NOMO-1 treated with dmso at 0.1 percent for 144 hours (cell line): ENCODE measurements at regions not wholly inside any gene's neighbourhood (a gene's known extent, or its start where the extent isn't known, plus 50 kb on each side); places are given as distances from the start of the nearest gene placed in this dataset.

Source experiments
- DNase-seq: peaks from one replicate; lab custom pipeline; 2025; ENCODE audit not compliant: unreplicated experiment; lab: John Stamatoyannopoulos, UW

DNA sequence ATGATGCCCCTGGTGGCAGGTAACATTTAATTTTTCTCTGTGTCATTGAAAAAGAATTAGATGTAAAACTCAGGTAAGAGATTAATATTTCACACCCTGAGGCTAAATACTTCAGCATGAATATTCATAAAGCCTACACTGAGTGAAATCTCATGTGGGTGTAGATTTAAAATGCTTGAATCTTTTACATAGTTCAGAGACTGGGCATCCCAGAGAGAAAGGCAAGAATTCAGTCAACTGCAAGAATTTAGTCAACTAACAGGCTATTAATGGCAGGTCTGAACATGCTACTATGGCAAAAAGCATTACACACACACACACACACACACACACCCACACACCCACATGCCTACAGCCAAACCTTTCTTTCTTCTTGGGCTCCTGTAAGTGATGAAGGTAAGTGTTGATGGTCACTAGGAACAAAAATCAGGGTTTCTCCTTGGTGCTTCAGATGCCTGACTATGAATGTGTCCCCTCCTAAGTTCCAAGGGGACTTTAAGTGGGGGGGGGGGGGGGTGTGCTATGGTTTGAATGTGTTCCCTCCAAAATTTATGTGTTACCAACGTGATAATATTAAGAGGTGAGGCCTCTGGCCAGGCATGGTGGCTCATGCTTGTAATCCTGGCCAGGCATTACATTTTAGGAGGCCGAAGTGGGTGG is 63.7 kb upstream of the PSMD7 start:
- no peak for DNase-seq

DNA sequence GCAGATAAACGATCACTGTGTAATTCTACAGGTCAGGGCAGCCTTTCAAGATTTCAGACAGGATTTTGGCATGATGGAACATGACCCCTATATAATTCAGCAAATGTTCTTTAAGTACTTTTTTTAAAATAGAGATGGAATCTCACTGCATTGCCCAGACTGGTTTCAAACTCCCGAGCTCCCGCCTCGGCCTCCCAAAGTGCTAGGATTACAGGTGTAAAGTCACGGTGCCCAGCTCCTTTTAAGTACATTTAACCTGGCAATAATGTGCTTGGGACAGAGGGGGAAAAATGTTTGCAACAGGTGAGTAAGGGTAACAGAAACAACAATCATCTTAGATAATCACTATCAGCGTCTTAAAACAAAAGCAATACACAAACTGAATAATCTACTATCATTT is 66.5 kb upstream of the PSMD7 start:
- no peak for DNase-seq

DNA sequence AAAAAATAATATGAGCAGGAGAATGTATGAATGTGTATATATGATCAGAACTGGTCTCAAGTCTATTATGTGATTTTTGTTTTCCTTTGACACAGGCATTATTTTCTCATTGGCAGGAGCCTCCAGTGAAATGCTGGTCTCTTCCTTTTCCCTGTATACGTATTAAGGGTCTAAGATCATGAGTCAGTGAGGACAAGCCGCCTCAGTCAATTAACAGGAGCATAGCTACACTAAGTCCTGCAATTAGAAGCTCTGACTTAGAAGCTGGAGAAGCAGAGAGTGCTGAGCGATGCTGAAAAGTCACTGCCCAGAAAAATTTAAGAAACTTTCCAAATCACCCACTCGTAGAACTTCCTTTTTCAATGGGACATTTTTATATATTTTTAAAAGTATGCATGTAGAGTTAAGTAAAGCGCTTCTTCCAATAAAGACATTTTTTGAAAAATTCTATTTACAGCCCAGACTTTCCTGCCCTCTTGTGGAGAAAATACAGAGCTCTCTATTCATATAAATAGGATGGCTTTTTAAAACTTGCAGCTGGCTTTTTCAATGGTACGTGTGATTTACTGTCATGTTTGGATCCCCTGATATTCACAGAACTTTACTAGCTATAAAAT is 70.2 kb upstream of the PSMD7 start:
- peak; percentile 5 for DNase-seq

DNA sequence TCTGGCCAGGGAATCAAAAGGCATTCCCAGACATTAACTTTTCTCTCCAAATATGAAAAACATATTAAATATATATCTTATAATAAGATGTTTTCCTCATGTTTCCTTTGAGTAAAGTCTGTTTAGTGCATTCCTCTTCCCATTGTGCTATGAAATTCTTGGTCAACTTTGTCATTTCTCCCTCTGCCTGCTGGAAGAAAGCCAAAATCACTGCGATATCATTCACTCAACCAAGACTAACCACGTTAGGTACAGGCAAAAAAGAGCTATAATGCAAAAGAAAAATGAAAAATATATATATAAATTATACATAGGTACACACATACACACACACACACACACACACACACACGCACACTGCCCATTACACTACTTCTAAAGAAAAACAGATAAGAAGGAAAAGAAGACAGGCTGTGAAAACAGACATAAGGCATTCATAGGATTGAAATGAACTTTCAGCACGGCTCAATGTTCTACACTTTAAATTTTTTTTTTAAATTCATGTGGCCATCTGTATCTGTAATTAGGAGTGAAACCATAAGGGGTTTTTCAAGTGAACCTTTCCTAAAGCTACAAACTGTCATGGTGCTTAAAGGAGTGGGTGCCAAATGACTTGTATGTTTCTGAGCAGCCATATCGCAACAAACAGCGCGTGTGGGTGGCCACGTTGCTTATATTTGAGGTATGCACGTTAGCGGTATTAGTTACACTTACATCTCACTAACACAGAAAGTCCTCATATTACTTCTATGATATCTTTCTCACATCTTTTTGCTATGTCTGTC is 71.6 kb upstream of the PSMD7 start:
- no peak for DNase-seq

DNA sequence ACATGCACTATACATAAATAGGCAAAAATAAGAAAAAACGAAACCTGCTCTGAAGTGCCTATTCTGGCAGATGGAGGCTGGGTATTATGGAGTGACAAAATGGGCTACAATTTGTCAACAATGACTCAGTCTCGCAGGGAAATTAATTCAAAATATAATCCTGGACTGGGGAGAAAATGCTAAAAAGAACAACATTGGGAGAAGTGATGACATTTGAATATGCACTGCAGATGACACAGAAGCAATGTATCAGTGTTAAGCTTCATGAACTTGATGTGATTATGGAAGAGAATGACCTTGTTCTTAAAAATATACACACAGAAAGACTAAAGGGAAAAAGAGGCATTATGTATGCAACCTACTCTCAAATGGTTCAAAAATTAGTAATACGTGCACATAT is 74.8 kb upstream of the PSMD7 start:
- DNase-seq, result no peak

DNA sequence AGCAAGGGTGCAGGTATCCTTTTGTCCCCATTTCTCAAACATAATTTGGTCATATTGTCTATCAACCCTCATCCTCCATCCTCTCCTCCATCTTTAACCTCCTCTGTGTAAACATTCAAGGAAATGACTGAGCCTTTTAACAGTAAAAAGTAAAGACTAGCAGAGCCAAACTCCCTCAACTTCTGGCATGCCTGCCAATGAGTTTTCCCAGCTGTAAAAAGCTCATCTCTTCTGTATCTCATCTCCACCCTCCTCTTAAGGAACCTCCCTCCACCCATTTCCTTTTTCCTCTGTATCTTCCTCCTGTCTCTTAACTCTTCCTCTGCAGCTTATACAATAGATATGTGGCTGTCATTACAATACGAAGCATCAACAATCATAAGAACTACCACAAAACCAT is 76.9 kb upstream of the PSMD7 start:
- no peak for DNase-seq

DNA sequence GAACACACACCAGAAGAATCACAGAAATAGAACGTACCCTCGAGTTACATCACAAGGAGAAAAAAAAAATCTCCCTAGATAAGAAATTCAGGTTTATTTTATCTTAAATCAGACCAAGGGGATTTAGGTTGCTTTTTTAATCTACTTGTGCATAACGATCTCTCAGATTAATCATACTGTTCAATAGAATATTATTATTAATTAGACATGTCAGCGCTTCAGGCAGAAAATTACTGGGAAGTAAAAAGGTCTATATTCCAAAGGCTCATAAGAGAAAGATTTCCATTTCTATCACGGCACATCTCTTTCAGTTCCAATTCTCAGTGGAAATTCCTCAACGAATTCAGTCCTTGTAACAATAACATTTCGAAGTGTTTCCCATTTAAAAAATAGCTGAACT is 77.7 kb upstream of the PSMD7 start:
- DNase-seq, result no peak

DNA sequence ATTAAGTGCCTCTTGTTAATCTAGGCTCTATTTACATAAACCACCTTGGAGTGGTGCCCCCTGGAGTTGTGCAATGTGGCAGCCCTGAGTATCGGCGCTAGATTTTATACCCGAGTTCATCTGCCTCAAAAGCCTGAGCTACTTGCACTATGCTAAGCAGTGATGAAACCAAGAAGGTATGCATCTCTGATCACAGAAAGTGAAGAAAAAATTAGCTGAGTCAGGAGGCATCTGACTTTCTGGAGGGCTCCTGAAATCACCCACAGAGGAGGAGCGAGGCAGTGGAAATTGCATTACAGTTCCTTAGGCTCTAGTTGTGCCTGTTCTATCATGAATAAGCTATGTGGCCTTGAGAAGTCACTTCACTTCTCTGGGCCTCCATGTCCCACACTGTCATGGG is 80.3 kb upstream of the PSMD7 start:
- DNase-seq, result no peak

DNA sequence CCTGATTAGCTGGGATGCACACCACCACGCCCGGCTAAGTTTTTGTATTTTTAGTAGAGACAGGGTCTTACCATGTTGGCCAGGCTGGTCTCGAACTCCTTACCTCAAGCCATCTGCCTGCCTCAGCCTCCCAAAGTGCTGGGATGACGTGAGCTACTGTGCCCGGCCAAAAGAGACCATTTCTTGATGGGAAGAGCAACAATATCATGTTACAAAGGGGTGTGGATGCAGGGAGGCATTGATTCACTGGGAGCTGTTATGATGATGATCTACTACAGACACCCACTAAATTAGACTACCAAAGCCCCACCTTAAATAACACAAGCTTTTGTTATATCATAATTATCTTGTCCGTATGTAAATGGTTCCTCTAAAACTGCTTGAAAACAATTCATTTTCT is 81.4 kb upstream of the PSMD7 start:
- DNase-seq, result no peak

DNA sequence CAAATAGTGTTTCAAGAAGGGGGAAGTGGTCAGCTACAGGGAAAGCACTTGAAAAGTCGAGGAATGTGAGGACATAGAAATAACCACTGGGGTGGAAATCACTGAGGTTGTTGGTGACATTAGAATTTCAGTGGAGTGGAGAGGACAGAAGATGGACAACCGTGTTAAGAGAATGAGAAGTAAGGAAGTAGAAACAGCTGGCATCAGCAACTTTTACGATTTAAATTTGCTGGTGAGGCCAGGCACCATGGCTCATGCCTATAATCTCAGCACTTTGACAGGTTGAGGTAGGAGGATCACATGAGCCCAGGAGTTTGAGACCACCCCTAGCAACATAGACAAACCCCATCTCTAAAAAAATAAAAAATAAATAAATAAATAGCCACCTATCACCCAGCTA is 83.2 kb upstream of the PSMD7 start:
- no peak for DNase-seq

DNA sequence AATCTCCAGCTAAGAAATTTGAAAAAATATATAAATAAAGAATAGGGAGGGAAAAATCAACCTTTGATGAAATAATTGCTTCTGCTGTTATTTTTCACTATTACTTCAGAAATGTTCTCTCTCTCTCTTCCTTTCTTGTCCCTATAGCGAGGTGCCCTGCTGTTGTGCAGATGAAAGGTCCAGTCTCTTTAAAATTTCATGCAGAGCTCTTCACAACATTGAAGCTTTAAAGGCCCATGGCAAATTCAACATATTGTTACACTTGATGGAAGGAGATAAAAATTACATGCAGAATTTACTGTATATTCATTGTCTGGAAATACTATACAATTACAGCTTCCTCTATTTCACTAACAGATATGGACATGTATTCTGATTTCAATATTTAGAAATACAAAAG is 86.4 kb upstream of the PSMD7 start:
- DNase-seq, result no peak

DNA sequence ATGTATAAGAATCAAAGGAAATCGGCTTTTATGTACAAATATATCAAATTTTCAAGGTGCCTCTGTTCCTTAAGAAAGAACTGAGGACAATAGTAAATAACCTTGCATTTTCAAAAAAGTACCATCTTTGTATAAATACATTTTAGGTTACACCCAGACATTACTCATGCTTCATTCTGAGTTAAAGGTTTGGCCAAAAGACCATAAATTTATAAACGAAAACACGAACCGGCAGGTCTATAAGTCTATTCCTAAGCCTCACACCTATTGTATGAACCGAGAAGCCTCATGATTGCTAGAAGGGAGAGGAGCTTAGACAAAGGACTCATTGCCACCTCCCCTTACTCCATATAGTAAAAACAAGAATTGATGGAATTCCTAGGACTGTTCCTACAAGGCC is 94.6 kb upstream of the PSMD7 start:
- no peak for DNase-seq

DNA sequence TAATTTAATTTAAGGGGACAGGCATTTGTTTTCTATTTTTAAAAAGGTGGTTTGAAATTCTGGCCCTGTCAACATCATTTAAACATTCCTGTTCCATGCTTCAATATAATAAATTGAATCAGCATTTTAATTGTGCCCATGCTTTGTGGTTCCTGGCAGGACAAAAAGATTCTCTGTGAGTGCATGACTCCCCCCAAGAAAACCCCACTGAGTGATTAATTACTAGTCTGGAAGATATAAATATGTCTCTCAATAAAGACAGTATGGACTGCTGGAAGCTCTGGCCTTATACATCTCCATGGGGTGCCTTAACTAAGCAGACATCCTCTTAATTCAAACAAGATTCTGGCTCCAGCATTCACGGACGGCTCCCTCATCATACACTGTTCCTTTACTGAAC is 95.0 kb upstream of the PSMD7 start:
- DNase-seq, result no peak

DNA sequence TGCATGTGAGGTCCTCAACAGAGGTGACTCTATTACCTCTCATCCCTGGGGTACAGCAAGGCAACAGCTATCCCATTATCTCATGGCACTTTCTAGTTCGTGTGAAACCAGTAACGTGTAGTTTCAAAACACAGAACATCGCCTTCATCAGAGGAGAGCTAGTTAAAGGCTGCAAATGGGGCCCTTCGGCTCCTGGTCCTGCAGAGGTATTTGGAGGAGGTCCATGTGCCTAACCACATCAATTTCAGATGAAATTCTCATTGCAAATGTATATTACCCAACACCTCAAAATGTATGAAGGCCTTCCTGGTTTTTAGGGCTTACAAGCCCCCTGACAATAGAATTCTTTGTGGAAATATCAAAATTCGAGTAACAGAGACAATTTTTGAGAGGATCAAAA is 95.7 kb upstream of the PSMD7 start:
- no peak for DNase-seq

DNA sequence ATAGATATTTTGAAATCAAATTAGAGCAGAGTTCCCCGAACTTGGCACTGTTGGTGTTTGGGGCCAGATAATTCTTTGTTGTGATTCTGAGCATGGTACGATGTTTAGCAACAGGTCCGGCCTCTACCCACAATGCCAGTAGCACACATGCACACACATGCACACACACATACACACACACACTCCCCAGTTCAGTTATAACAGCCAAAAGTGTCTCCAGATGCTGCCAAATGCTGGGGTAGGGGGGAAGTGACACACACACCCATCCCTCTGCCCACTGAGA is 96.8 kb upstream of the PSMD7 start:
- DNase-seq, result no peak

DNA sequence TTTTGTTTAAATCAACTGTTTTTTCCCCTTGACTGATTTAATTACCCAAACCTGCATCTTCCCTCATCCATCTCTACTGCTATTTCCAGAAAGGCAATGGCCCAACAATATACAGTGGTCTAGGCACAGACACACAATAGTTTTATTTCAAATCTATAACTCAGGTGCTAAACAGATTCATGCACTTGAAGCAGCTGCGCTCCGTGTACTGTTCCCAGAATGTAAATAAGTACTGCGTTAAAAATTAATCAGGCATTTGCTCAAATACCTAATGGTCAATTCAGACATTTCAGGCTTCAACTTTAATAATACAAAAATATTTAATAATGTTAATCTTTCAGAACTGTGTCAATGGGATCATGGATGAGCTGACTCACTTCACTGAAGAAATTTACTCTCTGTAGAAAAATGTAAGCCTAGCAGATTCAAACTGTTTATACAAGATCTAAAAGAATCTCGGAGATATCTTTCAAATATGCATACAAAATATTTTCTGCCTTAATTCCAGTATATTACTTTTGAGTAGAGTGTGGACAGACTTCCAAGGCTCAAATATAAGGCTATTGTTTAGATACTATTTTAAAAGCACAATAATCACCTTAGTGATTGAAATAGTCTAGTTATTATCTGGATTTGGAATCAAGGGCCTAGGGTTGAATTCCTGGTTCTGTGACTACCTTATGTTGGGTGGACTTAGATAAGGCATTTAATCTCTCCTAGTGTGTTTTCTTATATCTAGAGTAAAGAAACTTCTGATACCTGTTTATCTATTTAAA is 97.4 kb upstream of the PSMD7 start:
- DNase-seq, result no peak

DNA sequence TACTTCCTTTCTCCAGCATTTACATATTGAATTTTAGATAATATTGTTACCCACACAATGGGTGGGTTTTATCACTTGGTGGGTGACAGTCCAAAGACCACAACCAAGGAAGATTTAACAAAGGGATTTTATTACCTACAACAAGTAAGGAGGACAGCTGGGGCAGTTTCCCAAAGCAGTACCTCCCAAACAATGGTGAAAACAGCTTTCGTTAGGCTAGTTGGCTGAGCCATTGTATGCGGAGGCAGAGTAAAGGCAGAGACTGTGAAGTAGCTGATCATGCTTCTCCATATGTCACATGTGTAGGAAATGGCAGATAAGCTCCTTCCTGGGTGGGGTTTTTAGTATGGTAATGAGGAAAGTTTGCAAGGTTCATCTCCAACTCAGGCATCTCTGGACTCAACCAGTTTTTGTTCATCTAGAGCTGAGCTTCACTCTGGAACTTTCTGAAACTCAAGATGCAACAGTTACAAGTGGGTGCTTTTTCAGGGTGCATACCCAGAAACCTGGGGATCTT is 104.3 kb upstream of the PSMD7 start:
- DNase-seq, result no peak

DNA sequence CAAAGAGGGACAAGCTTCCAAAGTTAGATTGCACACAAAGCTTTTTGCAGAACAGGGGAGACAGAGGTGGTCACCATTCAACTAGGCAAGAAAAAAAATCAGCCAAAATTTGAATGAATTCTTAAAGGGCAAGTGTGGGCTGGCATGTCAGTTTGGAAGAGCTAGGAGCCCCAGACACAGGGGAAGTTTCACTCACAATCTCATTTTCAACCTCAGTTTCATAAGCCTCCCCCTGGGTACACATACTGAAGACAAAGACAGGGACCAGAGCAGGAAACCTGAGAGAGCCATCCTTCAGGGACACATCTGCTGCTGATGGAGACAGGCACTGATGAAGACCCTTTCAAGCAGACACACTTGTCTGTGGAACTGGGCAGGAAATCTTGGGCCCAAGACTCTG is 106.3 kb upstream of the PSMD7 start:
- no peak for DNase-seq

DNA sequence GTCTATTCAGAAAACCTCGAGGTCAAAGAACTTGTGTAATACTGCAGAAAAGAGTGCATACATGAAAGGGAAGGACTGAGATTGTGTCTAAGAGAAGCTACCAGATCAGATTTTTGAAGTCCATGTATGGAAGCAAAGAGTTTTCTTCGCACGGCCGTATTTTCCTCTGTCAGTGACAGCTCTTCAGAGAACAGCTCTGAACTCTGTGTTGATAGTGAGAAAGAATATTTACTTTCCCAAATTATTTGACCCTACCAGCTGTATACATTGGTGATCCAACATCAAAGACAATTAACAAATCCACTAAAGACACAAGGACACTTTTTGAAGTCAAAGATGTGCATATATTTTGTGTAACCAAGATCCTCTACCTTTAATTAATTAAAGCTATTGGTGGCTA is 107.8 kb upstream of the PSMD7 start:
- no peak for DNase-seq

DNA sequence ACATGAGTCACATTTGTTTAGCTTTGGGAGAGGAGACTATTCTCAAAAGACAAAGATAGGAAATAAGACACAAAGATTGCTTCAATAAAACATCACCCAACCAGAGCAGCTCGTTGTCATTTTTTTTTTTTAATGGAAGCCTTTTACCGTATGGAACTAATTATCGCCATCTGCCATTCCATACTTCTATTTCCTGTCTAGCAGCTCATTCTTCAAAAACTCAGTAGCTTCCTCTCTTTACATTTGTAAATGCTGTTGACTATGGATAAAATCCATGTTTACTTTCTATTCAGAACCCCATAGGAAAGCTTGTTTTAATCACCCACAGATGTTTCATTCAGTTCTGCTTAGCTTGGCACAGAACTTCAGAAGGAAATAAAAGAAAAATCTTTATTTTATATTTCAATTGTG is 110.0 kb upstream of the PSMD7 start:
- DNase-seq, result no peak

DNA sequence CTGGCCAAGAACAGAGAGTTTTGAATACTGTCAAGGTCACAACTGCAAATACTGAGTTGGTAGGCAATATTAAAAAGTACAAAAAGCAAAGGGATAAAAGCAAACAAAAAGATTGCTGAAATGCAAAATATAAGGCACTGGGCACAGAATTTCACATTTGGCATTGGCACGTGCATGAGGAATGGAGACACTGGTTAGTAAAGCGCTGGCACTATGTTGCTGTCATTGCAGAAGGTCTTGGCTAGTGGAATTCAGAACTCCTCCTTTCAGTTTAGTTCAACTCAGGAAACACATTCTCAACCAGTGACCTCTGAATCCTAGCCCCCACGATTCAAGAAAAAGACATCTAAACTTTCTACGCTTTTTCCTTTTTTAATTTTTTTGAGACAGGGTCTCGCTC is 111.8 kb upstream of the PSMD7 start:
- DNase-seq, result no peak
